CD4-positive, alpha-beta T cell (primary cell): ENCODE measurements at regions not wholly inside any gene's neighbourhood (a gene's known extent, or its start where the extent isn't known, plus 50 kb on each side); places are given as distances from the start of the nearest gene placed in this dataset.

ENCODE experiments used
- ATAC-seq: fragments of 200-7000 bp; cut with Tn5 transposase; one replicate; pipeline ENCODE4 v1.10.0; 2022; ENCODE audit warnings: mild to moderate bottlenecking; ENCODE audit not compliant: poor library complexity
- CTCF ChIA-PET: fragments of 350-600 bp; sonication (Branson Sonifier 250); formaldehyde crosslinking; loops from one replicate; lab custom pipeline; 2021; ENCODE audit warnings: antibody characterized with exemption, inconsistent platforms; lab: Charles Lee
- POLR2A ChIA-PET: fragments of 350-600 bp; sonication (Branson Sonifier 250); formaldehyde crosslinking; loops from one replicate; lab custom pipeline; 2021; ENCODE audit warnings: antibody characterized with exemption, inconsistent platforms; lab: Charles Lee
- DNase-seq, 14 experiments: peaks; one replicate each; pipeline ENCODE4 v3.0.0-alpha.2; 2013 to 2020; ENCODE audit warnings: mixed read lengths in 2 of 14
- H3K27ac ChIP-seq, 2 donors: one replicate each; pipeline versions ENCODE4 v1.5.1 to v1.7.0; 2013; ENCODE audit warnings: low read length in 2 of 2, low read depth in 1 of 2, mild to moderate bottlenecking in 1 of 2
- H3K27me3 ChIP-seq, 2 experiments: 1 replicate in 1 of 2; 2 replicates in 1 of 2; pipeline versions ENCODE4 v1.6.1 to v1.7.0; 2013; ENCODE audit warnings: low read length in 2 of 2, control low read depth in 1 of 2, mild to moderate bottlenecking in 1 of 2, moderate library complexity in 1 of 2; ENCODE audit not compliant: insufficient read depth in 2 of 2, control insufficient read depth in 1 of 2
- H3K36me3 ChIP-seq: one replicate; pipeline ENCODE4 v1.6.1; 2013; ENCODE audit warnings: low read length, control low read depth; ENCODE audit not compliant: insufficient read depth
- H3K4me1 ChIP-seq: one replicate; pipeline ENCODE4 v1.6.1; 2013; ENCODE audit warnings: low read length, control low read depth; ENCODE audit not compliant: insufficient read depth
- H3K4me3 ChIP-seq: one replicate; pipeline ENCODE4 v1.5.1; 2013; ENCODE audit warnings: mild to moderate bottlenecking, low read length, moderate library complexity
- H3K9me3 ChIP-seq, 2 experiments: 1 replicate in 1 of 2; 2 replicates in 1 of 2; pipeline versions ENCODE4 v1.6.1 to v1.7.0; 2013; ENCODE audit warnings: low read length in 2 of 2, mild to moderate bottlenecking in 2 of 2, control low read depth in 1 of 2, moderate library complexity in 1 of 2; ENCODE audit not compliant: control insufficient read depth in 1 of 2, insufficient read depth in 1 of 2
- H3K27ac Mint-ChIP-seq: one replicate; pipeline ENCODE4 v1.8.0; 2020; ENCODE audit warnings: mixed read lengths
- H3K27me3 Mint-ChIP-seq: one replicate; pipeline ENCODE4 v1.8.0; 2021; ENCODE audit warnings: mixed read lengths
- H3K36me3 Mint-ChIP-seq: one replicate; pipeline ENCODE4 v1.8.0; 2021; ENCODE audit warnings: low read depth, mixed read lengths
- H3K4me1 Mint-ChIP-seq: one replicate; pipeline ENCODE4 v1.8.0; 2021; ENCODE audit warnings: low read depth, mixed read lengths
- H3K4me3 Mint-ChIP-seq: one replicate; pipeline ENCODE4 v1.8.0; 2020; ENCODE audit warnings: mild to moderate bottlenecking, mixed read lengths
- H3K9me3 Mint-ChIP-seq: one replicate; pipeline ENCODE4 v1.8.0; 2020; ENCODE audit warnings: mixed read lengths
- intact Hi-C, 2 experiments: fragments of 100-400 bp; cut with DNase I in 1 of 2; cut with micrococcal nuclease in 1 of 2; formaldehyde crosslinking; loops; one replicate each; pipeline versions ENCODE4 v1.15.1 to v1.9.0; 2023 to 2025; cut with DNase I, micrococcal nuclease
- TF ChIP-seq, protein P1 (sequence below): fragments of 200-600 bp; IDR thresholded peaks from one replicate; pipeline ENCODE4 v1.8.0; 2022; ENCODE audit warnings: antibody characterized with exemption, mild to moderate bottlenecking

DNA sequence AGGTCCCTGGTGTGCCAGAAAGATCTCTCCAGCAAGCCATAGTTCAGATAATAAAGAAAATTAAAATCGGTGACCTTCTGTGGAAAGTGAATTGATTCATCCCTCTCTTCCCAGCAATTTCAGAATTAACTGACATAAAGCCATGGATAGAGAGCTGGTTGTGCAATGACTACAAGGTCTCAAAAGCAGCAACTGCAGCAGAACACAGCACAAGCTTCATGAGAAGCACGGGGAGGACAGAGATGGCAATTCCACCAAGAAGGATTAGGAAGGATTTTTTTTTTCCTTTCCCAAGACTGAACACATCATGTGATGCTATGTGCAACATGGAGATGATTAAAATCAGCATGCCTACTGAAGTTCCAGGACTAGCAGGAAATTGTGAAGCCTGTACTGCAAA, 154.9 kb upstream of the PLEKHG7 start:
- intact Hi-C loops: no loop called here
- CTCF ChIA-PET: no interaction called here

DNA sequence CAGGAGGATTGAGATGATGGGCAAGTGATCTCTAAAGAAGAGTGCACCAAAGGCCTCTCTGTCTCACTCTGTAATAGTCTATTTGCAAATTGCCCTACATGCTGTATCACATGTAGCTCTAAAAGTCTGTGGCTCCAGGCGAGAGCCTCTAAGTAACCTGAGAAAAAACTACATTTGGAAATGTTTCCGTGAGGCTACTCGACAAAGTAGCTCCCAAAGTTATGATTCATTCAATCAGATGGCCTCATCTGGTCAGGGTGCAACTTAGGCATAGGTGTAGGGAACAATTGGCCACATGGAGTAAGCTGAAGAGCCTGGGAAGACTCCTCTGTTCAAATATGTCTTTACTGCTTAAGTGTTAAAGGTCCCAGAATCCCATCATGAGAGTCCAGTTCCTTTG, 155.4 kb upstream of the PLEKHG7 start:
- Mint-ChIP-seq H3K4me1 (no peaks in the 10 kb centered on the region), H3K27me3 (no peaks in the 10 kb centered on the region), H3K36me3 (no peaks in the 10 kb centered on the region), H3K27ac (no peak overlapping the region), H3K9me3 (peaks cover 2% of the 10 kb centered on the region), H3K4me3 (no peak overlapping the region)
- intact Hi-C loops: no loop called here
- Histone ChIP-seq H3K9me3 (peaks cover 0 to 4% of the 10 kb centered on the region in 2 experiments), H3K27me3 (no peaks in the 10 kb centered on the region), H3K4me1 (peaks cover 7% of the 10 kb centered on the region), H3K27ac (no peak overlapping the region), H3K36me3 (no peaks in the 10 kb centered on the region), H3K4me3 (no peak overlapping the region)
- ChIA-PET POLR2A (no interaction called here), CTCF (no interaction called here)
- no peak for DNase-seq
- no peak for ATAC-seq
- TF ChIP-seq, protein P1, sequence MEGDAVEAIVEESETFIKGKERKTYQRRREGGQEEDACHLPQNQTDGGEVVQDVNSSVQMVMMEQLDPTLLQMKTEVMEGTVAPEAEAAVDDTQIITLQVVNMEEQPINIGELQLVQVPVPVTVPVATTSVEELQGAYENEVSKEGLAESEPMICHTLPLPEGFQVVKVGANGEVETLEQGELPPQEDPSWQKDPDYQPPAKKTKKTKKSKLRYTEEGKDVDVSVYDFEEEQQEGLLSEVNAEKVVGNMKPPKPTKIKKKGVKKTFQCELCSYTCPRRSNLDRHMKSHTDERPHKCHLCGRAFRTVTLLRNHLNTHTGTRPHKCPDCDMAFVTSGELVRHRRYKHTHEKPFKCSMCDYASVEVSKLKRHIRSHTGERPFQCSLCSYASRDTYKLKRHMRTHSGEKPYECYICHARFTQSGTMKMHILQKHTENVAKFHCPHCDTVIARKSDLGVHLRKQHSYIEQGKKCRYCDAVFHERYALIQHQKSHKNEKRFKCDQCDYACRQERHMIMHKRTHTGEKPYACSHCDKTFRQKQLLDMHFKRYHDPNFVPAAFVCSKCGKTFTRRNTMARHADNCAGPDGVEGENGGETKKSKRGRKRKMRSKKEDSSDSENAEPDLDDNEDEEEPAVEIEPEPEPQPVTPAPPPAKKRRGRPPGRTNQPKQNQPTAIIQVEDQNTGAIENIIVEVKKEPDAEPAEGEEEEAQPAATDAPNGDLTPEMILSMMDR: no peak

More for the DNA sequence above, 154.9 kb upstream of the PLEKHG7 start:
- no peaks in the 10 kb centered on the region for H3K36me3 Mint-ChIP-seq
- ATAC-seq: no peak
- DNase-seq: no peak
- Histone ChIP-seq H3K4me1 (peaks cover 7% of the 10 kb centered on the region), H3K27me3 (no peaks in the 10 kb centered on the region), H3K36me3 (no peaks in the 10 kb centered on the region), H3K9me3 (peaks cover 0 to 4% of the 10 kb centered on the region in 2 experiments), H3K27ac (no peak overlapping the region), H3K4me3 (no peak overlapping the region)
- peaks cover 2% of the 10 kb centered on the region for H3K9me3 Mint-ChIP-seq
- no peaks in the 10 kb centered on the region for H3K4me1 Mint-ChIP-seq
- H3K4me3 Mint-ChIP-seq: no peak overlapping the region
- no peak overlapping the region for H3K27ac Mint-ChIP-seq
- TF ChIP-seq, protein P1: no peak
- H3K27me3 Mint-ChIP-seq: no peaks in the 10 kb centered on the region
- POLR2A ChIA-PET: no interaction called here

DNA sequence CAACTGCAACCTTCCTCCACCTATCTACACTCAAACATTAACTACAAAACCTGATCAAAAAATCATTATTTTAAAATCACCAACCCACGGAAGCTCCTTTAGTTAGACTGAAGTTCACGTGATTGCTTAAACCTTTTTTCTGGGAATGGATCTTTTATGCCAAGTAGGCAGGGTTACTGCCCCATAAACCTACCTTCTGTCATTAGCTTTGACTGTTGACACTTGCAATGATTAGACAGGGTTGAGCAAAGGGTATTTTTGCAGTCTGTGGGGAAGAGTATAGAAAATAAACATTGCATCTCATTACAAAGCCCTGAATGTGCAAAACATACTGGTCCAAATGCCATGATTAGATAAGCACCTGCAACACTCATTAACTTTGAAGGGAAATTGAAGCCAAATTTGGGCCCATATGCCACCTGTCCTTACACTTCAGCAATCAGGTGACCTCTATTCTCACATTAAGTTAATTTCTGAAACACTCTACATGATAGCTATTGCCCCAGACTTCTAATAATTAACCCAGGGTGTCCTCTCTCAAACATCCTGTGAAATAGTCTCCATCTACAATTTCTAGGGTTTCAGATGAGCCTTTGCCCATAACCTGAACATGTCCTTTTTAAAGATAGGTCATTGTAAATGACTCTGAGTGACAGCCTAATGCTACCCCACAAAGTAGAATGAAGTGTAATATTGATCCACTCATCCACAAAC, 156.0 kb upstream of the PLEKHG7 start:
- no peak for DNase-seq
- Histone ChIP-seq H3K9me3 (peaks cover 0 to 4% of the 10 kb centered on the region in 2 experiments), H3K36me3 (no peaks in the 10 kb centered on the region), H3K27ac (no peak overlapping the region), H3K4me3 (no peak overlapping the region), H3K4me1 (peaks cover 7% of the 10 kb centered on the region), H3K27me3 (no peaks in the 10 kb centered on the region)
- peaks cover 2% of the 10 kb centered on the region for H3K9me3 Mint-ChIP-seq
- no peak for ATAC-seq
- no peak overlapping the region for H3K27ac Mint-ChIP-seq
- CTCF ChIA-PET: no interaction called here
- intact Hi-C loops: no loop called here
- H3K27me3 Mint-ChIP-seq: no peaks in the 10 kb centered on the region
- no peak overlapping the region for H3K4me3 Mint-ChIP-seq
- POLR2A ChIA-PET: interaction anchor here (1.4 kb wide), 1 partner anchor 401 kb away, joined by 3 read pairs; the partner anchor contains the start of gene BTG1
- TF ChIP-seq, protein P1: no peak
- H3K36me3 Mint-ChIP-seq: no peaks in the 10 kb centered on the region
- peaks cover 6% of the 10 kb centered on the region for H3K4me1 Mint-ChIP-seq
